Subcutaneous abdominal adipose tissue (tissue), 5 donors: ENCODE measurements at regions not wholly inside any gene's neighbourhood (a gene's known extent, or its start where the extent isn't known, plus 50 kb on each side); places are given as distances from the start of the nearest gene placed in this dataset.

Experiments used
- H3K27ac ChIP-seq: one replicate; pipeline ENCODE4 v1.7.0; 2013; ENCODE audit warnings: low read depth, mild to moderate bottlenecking, inconsistent platforms, low read length, moderate library complexity
- H3K27me3 ChIP-seq, 5 donors: one replicate each; pipeline ENCODE4 v1.7.0; 2013; ENCODE audit warnings: low read length in 5 of 5, inconsistent platforms in 1 of 5; ENCODE audit not compliant: control insufficient read depth in 5 of 5, insufficient read depth in 4 of 5
- H3K36me3 ChIP-seq, 5 donors: one replicate each; pipeline ENCODE4 v1.7.0; 2013; ENCODE audit warnings: low read length in 5 of 5; ENCODE audit not compliant: control insufficient read depth in 5 of 5, insufficient read depth in 5 of 5
- H3K4me1 ChIP-seq, 5 donors: one replicate each; pipeline ENCODE4 v1.7.0; 2013; ENCODE audit warnings: low read length in 5 of 5, mild to moderate bottlenecking in 3 of 5, moderate library complexity in 1 of 5; ENCODE audit not compliant: control insufficient read depth in 5 of 5, insufficient read depth in 5 of 5
- H3K4me3 ChIP-seq, 5 donors: one replicate each; pipeline ENCODE4 v1.7.0; 2013; ENCODE audit warnings: low read length in 5 of 5, low read depth in 1 of 5
- H3K9ac ChIP-seq, 5 donors: one replicate each; pipeline ENCODE4 v1.7.0; 2013; ENCODE audit warnings: low read length in 5 of 5, mild to moderate bottlenecking in 4 of 5, moderate library complexity in 3 of 5
- H3K9me3 ChIP-seq, 5 donors: one replicate each; pipeline ENCODE4 v1.7.0; 2013; ENCODE audit warnings: low read length in 5 of 5; ENCODE audit not compliant: control insufficient read depth in 5 of 5
- donor health status: healthy.
- donor health status: healthy.
- donor health status: healthy.
- donor health status: healthy.
- donor health status: healthy.

GRCh38 chr1:229194096-229194495 is 76.8 kb upstream of the RAB4A start:
- no peak overlapping the region for H3K27ac ChIP-seq
- H3K27me3 ChIP-seq = no peaks in the 10 kb centered on the region

DNA sequence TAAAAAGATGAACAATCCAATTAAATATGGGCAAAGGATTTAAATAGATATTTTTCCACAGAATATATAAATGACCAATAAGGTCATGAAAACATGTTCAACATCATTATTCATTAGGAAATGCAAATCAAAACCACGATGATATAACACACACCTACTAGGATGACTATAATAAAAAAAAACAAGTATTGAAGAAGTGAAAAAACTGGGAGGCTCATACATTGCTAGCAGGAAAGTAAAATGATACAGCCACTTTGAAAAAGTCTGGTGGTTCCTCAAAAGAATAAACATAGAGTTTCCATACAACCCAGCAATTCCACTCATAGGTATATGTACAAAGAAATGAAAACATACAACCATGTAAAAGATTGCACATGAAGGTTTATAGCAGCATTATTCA is 75.7 kb upstream of the RAB4A start:
- H3K4me3 ChIP-seq = no peak overlapping the region
- no peak overlapping the region for H3K9ac ChIP-seq
- no peaks in the 10 kb centered on the region for H3K27me3 ChIP-seq
- H3K9me3 ChIP-seq = no peaks in the 10 kb centered on the region
- H3K4me1 ChIP-seq = peaks cover 2 to 26% (median 17%) of the 10 kb centered on the region in 5 donors
- no peak overlapping the region for H3K27ac ChIP-seq
- H3K36me3 ChIP-seq = no peaks in the 10 kb centered on the region

More at GRCh38 chr1:229194096-229194495, 76.8 kb upstream of the RAB4A start:
- Histone ChIP-seq H3K9ac (no peak overlapping the region), H3K4me1 (peaks cover 0 to 14% (median 8%) of the 10 kb centered on the region in 5 donors), H3K36me3 (no peaks in the 10 kb centered on the region), H3K4me3 (no peak overlapping the region), H3K9me3 (no peaks in the 10 kb centered on the region)

GRCh38 chr1:229196404-229197264 is 74.3 kb upstream of the RAB4A start:
- Histone ChIP-seq H3K4me1 (peaks cover 2 to 28% (median 20%) of the 10 kb centered on the region in 5 donors), H3K27me3 (no peaks in the 10 kb centered on the region), H3K9me3 (no peaks in the 10 kb centered on the region), H3K36me3 (no peaks in the 10 kb centered on the region), H3K4me3 (no peak overlapping the region), H3K9ac (no peak overlapping the region), H3K27ac (no peak overlapping the region)

DNA sequence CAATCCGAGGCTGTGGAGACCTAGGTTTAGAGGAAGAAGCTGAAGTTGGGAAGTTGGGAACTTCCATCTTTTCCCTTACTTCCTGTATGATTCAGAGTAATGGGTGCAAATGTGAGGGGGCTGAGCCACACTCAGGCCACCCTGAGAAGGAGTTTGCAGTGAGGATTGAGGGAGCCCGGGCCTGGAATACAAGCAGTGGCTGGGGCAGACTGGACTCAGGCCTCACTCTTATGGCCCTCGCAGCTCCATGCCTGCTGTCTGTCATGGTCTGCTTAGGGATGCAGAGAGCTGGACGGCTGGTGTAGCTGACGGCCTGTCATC is 73.7 kb upstream of the RAB4A start:
- Histone ChIP-seq H3K9ac (no peak overlapping the region), H3K36me3 (no peaks in the 10 kb centered on the region), H3K4me3 (no peak overlapping the region), H3K27ac (no peak overlapping the region), H3K9me3 (no peaks in the 10 kb centered on the region), H3K27me3 (no peaks in the 10 kb centered on the region), H3K4me1 (peaks cover 2 to 28% (median 19%) of the 10 kb centered on the region in 5 donors)

DNA sequence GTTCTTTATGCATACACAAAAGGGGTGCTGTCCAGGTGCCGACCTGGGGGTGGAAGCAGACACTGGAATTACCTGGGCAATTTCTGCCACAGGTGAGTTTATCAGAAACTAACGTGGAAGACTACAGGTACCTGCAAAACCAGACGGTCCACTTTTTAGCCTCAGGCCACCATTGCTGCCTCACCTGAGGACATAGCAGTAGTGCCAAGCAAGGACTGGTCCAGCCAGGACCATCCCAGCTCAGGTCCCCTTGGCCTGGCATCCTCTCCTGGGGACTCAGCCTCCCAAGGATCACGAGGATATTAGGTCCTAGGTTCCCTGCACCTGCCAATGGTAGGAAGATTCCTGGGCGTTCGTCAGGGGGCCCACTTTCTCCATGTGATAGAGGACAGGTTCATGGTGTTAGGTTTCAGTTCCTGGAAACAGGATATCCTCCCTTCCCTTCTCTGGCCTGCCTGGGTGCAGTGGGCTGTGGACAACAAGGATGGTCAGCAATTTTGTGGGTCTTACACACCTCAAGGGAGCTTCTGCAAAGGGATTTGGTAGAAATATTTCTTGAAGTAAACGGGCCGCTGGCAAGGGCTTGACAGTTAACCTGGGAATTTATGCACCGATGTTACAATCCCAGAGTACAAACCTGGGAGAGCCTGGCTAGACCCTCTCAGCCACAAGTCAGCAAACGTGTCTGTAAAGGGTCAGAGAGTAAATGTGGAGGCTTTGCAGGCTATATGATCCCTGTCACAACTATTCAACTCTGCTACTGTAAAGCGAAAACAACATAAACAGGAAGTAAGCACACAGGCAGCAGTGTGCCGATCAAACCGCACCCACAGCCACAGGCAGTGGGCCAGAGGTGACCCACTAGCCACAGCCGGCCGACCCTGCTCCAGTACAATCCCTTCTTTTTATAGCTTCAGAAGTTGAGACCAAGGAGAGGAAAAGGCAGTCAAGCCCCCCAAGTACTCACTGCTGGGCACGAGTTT is 71.4 kb upstream of the RAB4A start:
- peak overlapping the region; percentile 37 to 55 (median 49) for H3K4me3 ChIP-seq
- peak overlapping the region; percentile 66 for H3K27ac ChIP-seq
- no peaks in the 10 kb centered on the region for H3K9me3 ChIP-seq
- no peaks in the 10 kb centered on the region for H3K27me3 ChIP-seq
- H3K36me3 ChIP-seq = no peaks in the 10 kb centered on the region
- H3K9ac ChIP-seq = peak overlapping the region in 2 of 5 donors; percentile 32 to 55
- H3K4me1 ChIP-seq = peaks cover 2 to 21% (median 13%) of the 10 kb centered on the region in 5 donors

DNA sequence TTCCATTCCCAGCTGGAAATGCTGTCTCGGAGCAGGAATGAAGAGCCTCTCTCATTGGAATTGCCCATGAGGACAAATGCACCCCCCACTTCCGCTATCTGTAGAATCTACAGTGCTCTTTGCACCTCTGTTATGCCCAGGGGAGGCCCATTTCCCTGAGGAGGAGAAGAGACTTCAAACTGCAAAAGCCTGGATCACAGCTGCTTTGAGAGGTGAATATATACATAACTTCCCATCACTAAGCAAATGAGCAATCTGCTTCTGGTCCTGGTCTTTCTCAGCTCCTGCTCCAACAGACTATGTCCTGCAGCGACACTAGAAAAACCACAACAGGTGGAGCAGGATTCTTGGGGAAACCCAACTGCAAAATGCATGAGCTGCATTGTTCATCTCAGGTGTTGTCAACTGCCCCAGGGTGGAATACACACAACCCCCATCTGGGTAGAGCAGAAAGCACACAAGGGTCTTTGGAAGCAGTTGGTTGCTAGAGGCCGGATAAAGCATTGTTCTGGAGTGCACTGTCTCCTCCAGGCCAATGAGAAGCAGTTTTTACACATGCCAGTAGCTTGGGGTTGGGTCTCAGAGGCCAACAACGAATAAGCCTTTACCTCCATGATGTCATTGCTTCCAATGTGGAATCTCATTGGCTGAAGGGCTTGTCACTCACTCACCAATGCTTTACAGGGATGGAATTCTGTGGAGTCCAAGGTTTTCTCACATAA is 67.7 kb upstream of the RAB4A start:
- Histone ChIP-seq H3K4me1 (peaks cover 2 to 32% (median 25%) of the 10 kb centered on the region in 5 donors), H3K9ac (no peak overlapping the region), H3K36me3 (no peaks in the 10 kb centered on the region), H3K9me3 (no peaks in the 10 kb centered on the region), H3K4me3 (no peak overlapping the region), H3K27me3 (no peaks in the 10 kb centered on the region), H3K27ac (no peak overlapping the region)

DNA sequence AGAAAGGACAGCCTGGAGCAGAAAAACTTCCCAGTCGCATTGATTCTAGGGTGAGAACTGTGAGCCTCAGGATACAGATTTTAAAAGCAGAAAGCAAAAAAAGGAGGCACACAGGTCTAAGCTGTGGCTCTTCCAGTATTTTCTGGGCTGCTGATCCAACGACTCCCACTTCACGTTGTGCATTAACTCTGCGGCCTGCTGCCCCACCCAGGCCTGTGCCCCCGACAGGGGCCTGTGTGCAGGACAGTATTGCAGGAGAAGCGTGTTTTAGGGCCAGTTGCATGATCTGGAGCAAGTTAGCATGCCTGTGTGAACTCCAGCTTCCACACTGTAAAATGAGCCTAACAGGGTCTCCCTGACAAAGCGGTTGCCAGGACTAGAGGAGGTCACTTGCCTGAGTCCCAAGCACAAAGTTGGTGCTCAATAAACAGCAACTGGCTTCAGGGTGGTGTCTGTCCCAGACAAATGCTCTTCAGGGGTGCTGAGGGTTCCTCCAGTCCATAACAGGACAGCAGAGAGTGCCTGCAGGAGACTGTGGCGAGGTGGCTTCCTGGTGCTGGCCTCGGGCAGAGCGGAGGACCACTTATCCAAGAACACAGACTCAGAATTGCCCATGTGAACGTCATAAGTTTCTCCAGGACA is 66.8 kb upstream of the RAB4A start:
- Histone ChIP-seq H3K4me1 (peaks cover 2 to 32% (median 25%) of the 10 kb centered on the region in 5 donors), H3K27me3 (no peaks in the 10 kb centered on the region), H3K27ac (no peak overlapping the region)

GRCh38 chr1:229204921-229205777 is 65.8 kb upstream of the RAB4A start:
- no peak overlapping the region for H3K4me3 ChIP-seq
- no peak overlapping the region for H3K9ac ChIP-seq
- no peaks in the 10 kb centered on the region for H3K36me3 ChIP-seq
- H3K4me1 ChIP-seq = peaks cover under 1 to 23% (median 15%) of the 10 kb centered on the region in 5 donors
- no peaks in the 10 kb centered on the region for H3K27me3 ChIP-seq
- H3K9me3 ChIP-seq = no peaks in the 10 kb centered on the region
- peak overlapping the region; percentile 20 for H3K27ac ChIP-seq

More for the DNA sequence above, 66.8 kb upstream of the RAB4A start:
- Histone ChIP-seq H3K4me3 (no peak overlapping the region), H3K9me3 (no peaks in the 10 kb centered on the region), H3K36me3 (no peaks in the 10 kb centered on the region), H3K9ac (no peak overlapping the region)

DNA sequence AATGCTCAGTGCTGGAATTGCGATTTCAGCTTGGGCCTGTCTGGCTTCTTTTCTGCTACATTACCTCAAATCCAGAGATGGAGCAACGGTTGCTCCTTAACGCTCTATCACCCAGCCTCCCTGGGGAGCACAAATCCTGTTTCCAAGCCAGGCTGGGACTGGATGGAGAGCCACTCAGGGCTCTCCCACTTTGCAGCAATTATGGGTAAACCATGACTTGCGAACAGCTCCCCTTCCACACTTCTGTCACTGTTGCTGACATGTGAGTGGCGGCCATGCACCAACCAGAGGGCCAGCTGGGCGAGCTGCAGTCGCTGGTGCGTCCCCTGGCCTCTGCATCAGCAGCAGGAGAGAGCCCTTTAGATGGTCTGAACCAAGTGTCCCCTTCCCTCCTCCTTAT is 65.1 kb upstream of the RAB4A start:
- no peak overlapping the region for H3K4me3 ChIP-seq
- peaks cover 0 to 19% (median 12%) of the 10 kb centered on the region in 5 donors for H3K4me1 ChIP-seq
- H3K36me3 ChIP-seq = no peaks in the 10 kb centered on the region
- no peaks in the 10 kb centered on the region for H3K9me3 ChIP-seq
- H3K9ac ChIP-seq = no peak overlapping the region
- H3K27ac ChIP-seq = peak overlapping the region; percentile 11
- H3K27me3 ChIP-seq = no peaks in the 10 kb centered on the region
